Mammary epithelial cell (primary cell): ENCODE measurements at regions not wholly inside any gene's neighbourhood (a gene's known extent, or its start where the extent isn't known, plus 50 kb on each side); places are given as distances from the start of the nearest gene placed in this dataset.

Source experiments
- CTCF ChIP-seq, 2 donors: IDR thresholded peaks in 1 of 2; conservative IDR thresholded peaks in 1 of 2; 2 replicates each; pipeline ENCODE4 v1.5.1; 2011 to 2012; ENCODE audit warnings: inconsistent platforms in 2 of 2, low read length in 2 of 2, mild to moderate bottlenecking in 2 of 2, control low read depth in 1 of 2, low read depth in 1 of 2; ENCODE audit not compliant: insufficient read depth in 1 of 2; ENCODE audit errors: extremely low read depth in 1 of 2
- EZH2 ChIP-seq: IDR thresholded peaks from 2 replicates; pipeline ENCODE4 v1.6.1; 2012; ENCODE audit warnings: low read length, inconsistent platforms, borderline replicate concordance

- TF ChIP-seq CTCF (conservative IDR thresholded peaks at IDR 0.05 in 1 of 2, IDR thresholded peaks at IDR 0.05 in 1 of 2; ENCODE audit: extremely low read depth in 1 of 2, insufficient read depth in 1 of 2, low read depth in 1 of 2, low read length in 2 of 2) (no peak), EZH2 (no peak)
These were observed 699.3 kb downstream of the NR4A2 start for GRCh38 chr2:155633060-155633839.
